GM23338 (cell line): ENCODE measurements at regions not wholly inside any gene's neighbourhood (a gene's known extent, or its start where the extent isn't known, plus 50 kb on each side); places are given as distances from the start of the nearest gene placed in this dataset.

ENCODE experiments used
- ATAC-seq: fragments of 200-7000 bp; cut with Tn5 transposase; 3 replicates; pipeline ENCODE4 v1.9.1; 2020
- DNase-seq: peaks from one replicate; pipeline ENCODE4 v3.0.0-alpha.2; 2015; ENCODE audit warnings: low spot score
- H2AFZ ChIP-seq: fragments of 200-600 bp; sonication (generic); 2 replicates; pipeline ENCODE4 v1.8.0; 2016; ENCODE audit warnings: antibody characterized with exemption, mild to moderate bottlenecking, moderate library complexity
- H3F3A ChIP-seq: fragments of 200-600 bp; sonication (generic); replicated peaks from 2 replicates; pipeline ENCODE4 v1.8.0; 2017; ENCODE audit warnings: antibody characterized with exemption, mixed run types, low read depth
- H3K27ac ChIP-seq: fragments of 200-600 bp; sonication (generic); 2 replicates; pipeline ENCODE4 v1.6.1; 2016; ENCODE audit warnings: low read depth
- H3K27me3 ChIP-seq: fragments of 200-600 bp; sonication (generic); 2 replicates; pipeline ENCODE4 v1.8.0; 2016; ENCODE audit warnings: mild to moderate bottlenecking, mixed run types, moderate library complexity; ENCODE audit not compliant: insufficient read depth
- H3K36me3 ChIP-seq: fragments of 200-600 bp; sonication (generic); 2 replicates; pipeline ENCODE4 v1.8.0; 2016; ENCODE audit warnings: mild to moderate bottlenecking; ENCODE audit not compliant: insufficient read depth
- H3K4me1 ChIP-seq: fragments of 200-600 bp; sonication (generic); 2 replicates; pipeline ENCODE4 v1.8.0; 2016; ENCODE audit warnings: mild to moderate bottlenecking, moderate library complexity; ENCODE audit not compliant: insufficient read depth
- H3K4me2 ChIP-seq: fragments of 200-600 bp; sonication (generic); 2 replicates; pipeline ENCODE4 v1.7.1; 2017; ENCODE audit warnings: mixed run types
- H3K4me3 ChIP-seq: fragments of 200-600 bp; sonication (generic); 2 replicates; pipeline ENCODE4 v1.6.1; 2016; ENCODE audit warnings: mixed run types
- H3K79me2 ChIP-seq: fragments of 200-600 bp; sonication (generic); replicated peaks from 2 replicates; pipeline ENCODE4 v1.8.0; 2017; ENCODE audit warnings: mild to moderate bottlenecking; ENCODE audit not compliant: insufficient read depth
- H3K9me2 ChIP-seq: fragments of 200-600 bp; sonication (generic); 2 replicates; pipeline ENCODE4 v1.8.0; 2017; ENCODE audit not compliant: insufficient read depth
- H4K20me1 ChIP-seq: fragments of 200-600 bp; sonication (generic); replicated peaks from 2 replicates; pipeline ENCODE4 v1.8.0; 2017; ENCODE audit warnings: mild to moderate bottlenecking; ENCODE audit not compliant: insufficient read depth
- H3K27ac Mint-ChIP-seq: 2 replicates; pipeline ENCODE4 v1.8.0; 2020; ENCODE audit warnings: inconsistent platforms, mild to moderate bottlenecking, moderate library complexity, mixed read lengths
- H3K27me3 Mint-ChIP-seq: 3 replicates; pipeline ENCODE4 v1.8.0; 2022; ENCODE audit warnings: low read depth, mild to moderate bottlenecking, moderate library complexity, mixed read lengths, inconsistent platforms; ENCODE audit not compliant: insufficient read depth, poor library complexity
- H3K36me3 Mint-ChIP-seq: 3 replicates; pipeline ENCODE4 v1.8.0; 2021; ENCODE audit warnings: low read depth, mild to moderate bottlenecking, inconsistent platforms, moderate library complexity, mixed read lengths
- H3K4me1 Mint-ChIP-seq: 3 replicates; pipeline ENCODE4 v1.8.0; 2020; ENCODE audit warnings: mild to moderate bottlenecking, inconsistent platforms, mixed read lengths
- H3K4me3 Mint-ChIP-seq: 3 replicates; pipeline ENCODE4 v1.8.0; 2021; ENCODE audit warnings: moderate library complexity, mild to moderate bottlenecking, inconsistent platforms, mixed read lengths
- H3K9me3 Mint-ChIP-seq: 3 replicates; pipeline ENCODE4 v1.8.0; 2020; ENCODE audit warnings: moderate library complexity, mild to moderate bottlenecking, inconsistent platforms, mixed read lengths
- CREB1 ChIP-seq: fragments of 250-450 bp; sonication (Bioruptor Pico); IDR thresholded peaks from 2 replicates; pipeline ENCODE4 v1.5.0; 2020; ENCODE audit warnings: low read depth, mild to moderate bottlenecking, moderate library complexity
- EZH2 ChIP-seq: fragments of 200-600 bp; sonication (generic); IDR thresholded peaks from one replicate; pipeline ENCODE4 v1.8.0; 2017; ENCODE audit warnings: antibody characterized with exemption, mild to moderate bottlenecking, low read depth; ENCODE audit not compliant: unreplicated experiment
- EZH2phosphoT487 ChIP-seq: fragments of 200-600 bp; sonication (generic); IDR thresholded peaks from one replicate; pipeline ENCODE4 v1.8.1; 2018; ENCODE audit warnings: antibody characterized with exemption; ENCODE audit not compliant: unreplicated experiment
- JUNB ChIP-seq: IDR thresholded peaks from one replicate; pipeline ENCODE4 v1.6.1; 2016; ENCODE audit warnings: antibody characterized with exemption; ENCODE audit not compliant: unreplicated experiment
- NANOG ChIP-seq: IDR thresholded peaks from 2 replicates; pipeline ENCODE4 v1.6.1; 2016; ENCODE audit warnings: antibody characterized with exemption, borderline replicate concordance
- POLR2AphosphoS5 ChIP-seq: IDR thresholded peaks from 2 replicates; pipeline ENCODE4 v1.6.1; 2016; ENCODE audit warnings: antibody characterized with exemption, low read depth
- STAT1 ChIP-seq: IDR thresholded peaks from one replicate; pipeline ENCODE4 v1.6.1; 2016; ENCODE audit warnings: antibody characterized with exemption; ENCODE audit not compliant: unreplicated experiment
- ZNF114 ChIP-seq: fragments of 250-450 bp; sonication (Bioruptor Pico); IDR thresholded peaks from 2 replicates; pipeline ENCODE4 v1.5.0; 2020; ENCODE audit warnings: mild to moderate bottlenecking, moderate library complexity
- ZNF331 ChIP-seq: fragments of 250-450 bp; sonication (Bioruptor Pico); IDR thresholded peaks from 2 replicates; pipeline ENCODE4 v1.5.0; 2020; ENCODE audit warnings: low read depth, mild to moderate bottlenecking, moderate library complexity
- TF ChIP-seq, protein P1 (sequence below): IDR thresholded peaks from one replicate; pipeline ENCODE4 v1.6.1; 2018; ENCODE audit warnings: antibody characterized with exemption; ENCODE audit not compliant: unreplicated experiment
- TF ChIP-seq, protein P2 (sequence below): IDR thresholded peaks from 2 replicates; pipeline ENCODE4 v1.6.1; 2016; ENCODE audit warnings: antibody characterized with exemption
- TF ChIP-seq, protein P3 (sequence below), 2 experiments: fragments of 200-600 bp in 1 of 2; sonication (generic) in 1 of 2; conservative IDR thresholded peaks; 2 replicates each; pipeline versions ENCODE4 v1.5.1 to v1.6.1; 2016 to 2017; ENCODE audit warnings: antibody characterized with exemption in 2 of 2, low read depth in 2 of 2, mild to moderate bottlenecking in 2 of 2, moderate library complexity in 1 of 2
- TF ChIP-seq, protein P4 (sequence below): fragments of 250-450 bp; sonication (Bioruptor Pico); IDR thresholded peaks from 2 replicates; pipeline ENCODE4 v1.5.0; 2020; ENCODE audit warnings: mild to moderate bottlenecking, moderate library complexity

DNA sequence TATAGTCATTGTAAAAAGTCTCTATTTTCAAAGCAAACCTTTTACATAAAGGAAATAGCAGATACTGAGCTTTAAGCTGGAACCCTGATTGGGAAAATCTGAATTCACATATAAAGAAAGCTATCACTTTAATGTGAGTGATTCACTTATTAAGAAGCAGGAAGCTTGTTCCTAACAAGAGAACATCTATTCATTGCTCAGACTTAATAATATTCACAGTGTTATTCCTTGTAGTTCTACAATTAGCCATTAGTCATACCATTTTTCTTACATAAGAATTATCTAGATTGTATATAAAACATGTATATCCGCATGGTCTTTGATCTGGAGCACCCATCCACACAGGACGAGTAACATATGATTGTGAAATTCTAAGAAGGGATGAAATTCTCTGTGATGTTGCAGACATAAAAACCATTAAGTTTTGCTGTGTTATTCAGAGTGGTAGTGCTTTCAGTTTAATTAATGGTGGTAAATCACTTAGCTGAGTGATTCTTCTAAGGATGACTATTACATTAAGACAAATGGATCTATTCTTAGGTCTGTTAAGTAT, 71.1 kb upstream of the FOXQ1 start:
- H3K9me2 ChIP-seq: no peaks in the 10 kb centered on the region
- no peaks in the 10 kb centered on the region for H4K20me1 ChIP-seq
- DNase-seq (no peak), ATAC-seq (no peak)
- H3K27ac ChIP-seq: no peak overlapping the region
- H3K79me2 ChIP-seq: no peaks in the 10 kb centered on the region
- H3K4me1 ChIP-seq: no peaks in the 10 kb centered on the region
- H3K36me3 Mint-ChIP-seq: no peaks in the 10 kb centered on the region
- H3K4me3 Mint-ChIP-seq: no peak overlapping the region
- no peak for TF ChIP-seq ZNF331 (CRISPR knock-in tag)
- TF ChIP-seq EZH2phosphoT487: no peak
- no peak for TF ChIP-seq NANOG
- TF ChIP-seq, protein P1, sequence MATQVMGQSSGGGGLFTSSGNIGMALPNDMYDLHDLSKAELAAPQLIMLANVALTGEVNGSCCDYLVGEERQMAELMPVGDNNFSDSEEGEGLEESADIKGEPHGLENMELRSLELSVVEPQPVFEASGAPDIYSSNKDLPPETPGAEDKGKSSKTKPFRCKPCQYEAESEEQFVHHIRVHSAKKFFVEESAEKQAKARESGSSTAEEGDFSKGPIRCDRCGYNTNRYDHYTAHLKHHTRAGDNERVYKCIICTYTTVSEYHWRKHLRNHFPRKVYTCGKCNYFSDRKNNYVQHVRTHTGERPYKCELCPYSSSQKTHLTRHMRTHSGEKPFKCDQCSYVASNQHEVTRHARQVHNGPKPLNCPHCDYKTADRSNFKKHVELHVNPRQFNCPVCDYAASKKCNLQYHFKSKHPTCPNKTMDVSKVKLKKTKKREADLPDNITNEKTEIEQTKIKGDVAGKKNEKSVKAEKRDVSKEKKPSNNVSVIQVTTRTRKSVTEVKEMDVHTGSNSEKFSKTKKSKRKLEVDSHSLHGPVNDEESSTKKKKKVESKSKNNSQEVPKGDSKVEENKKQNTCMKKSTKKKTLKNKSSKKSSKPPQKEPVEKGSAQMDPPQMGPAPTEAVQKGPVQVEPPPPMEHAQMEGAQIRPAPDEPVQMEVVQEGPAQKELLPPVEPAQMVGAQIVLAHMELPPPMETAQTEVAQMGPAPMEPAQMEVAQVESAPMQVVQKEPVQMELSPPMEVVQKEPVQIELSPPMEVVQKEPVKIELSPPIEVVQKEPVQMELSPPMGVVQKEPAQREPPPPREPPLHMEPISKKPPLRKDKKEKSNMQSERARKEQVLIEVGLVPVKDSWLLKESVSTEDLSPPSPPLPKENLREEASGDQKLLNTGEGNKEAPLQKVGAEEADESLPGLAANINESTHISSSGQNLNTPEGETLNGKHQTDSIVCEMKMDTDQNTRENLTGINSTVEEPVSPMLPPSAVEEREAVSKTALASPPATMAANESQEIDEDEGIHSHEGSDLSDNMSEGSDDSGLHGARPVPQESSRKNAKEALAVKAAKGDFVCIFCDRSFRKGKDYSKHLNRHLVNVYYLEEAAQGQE: no peak
- TF ChIP-seq, protein P2, sequence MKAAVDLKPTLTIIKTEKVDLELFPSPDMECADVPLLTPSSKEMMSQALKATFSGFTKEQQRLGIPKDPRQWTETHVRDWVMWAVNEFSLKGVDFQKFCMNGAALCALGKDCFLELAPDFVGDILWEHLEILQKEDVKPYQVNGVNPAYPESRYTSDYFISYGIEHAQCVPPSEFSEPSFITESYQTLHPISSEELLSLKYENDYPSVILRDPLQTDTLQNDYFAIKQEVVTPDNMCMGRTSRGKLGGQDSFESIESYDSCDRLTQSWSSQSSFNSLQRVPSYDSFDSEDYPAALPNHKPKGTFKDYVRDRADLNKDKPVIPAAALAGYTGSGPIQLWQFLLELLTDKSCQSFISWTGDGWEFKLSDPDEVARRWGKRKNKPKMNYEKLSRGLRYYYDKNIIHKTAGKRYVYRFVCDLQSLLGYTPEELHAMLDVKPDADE: no peak
- TF ChIP-seq, protein P3, sequence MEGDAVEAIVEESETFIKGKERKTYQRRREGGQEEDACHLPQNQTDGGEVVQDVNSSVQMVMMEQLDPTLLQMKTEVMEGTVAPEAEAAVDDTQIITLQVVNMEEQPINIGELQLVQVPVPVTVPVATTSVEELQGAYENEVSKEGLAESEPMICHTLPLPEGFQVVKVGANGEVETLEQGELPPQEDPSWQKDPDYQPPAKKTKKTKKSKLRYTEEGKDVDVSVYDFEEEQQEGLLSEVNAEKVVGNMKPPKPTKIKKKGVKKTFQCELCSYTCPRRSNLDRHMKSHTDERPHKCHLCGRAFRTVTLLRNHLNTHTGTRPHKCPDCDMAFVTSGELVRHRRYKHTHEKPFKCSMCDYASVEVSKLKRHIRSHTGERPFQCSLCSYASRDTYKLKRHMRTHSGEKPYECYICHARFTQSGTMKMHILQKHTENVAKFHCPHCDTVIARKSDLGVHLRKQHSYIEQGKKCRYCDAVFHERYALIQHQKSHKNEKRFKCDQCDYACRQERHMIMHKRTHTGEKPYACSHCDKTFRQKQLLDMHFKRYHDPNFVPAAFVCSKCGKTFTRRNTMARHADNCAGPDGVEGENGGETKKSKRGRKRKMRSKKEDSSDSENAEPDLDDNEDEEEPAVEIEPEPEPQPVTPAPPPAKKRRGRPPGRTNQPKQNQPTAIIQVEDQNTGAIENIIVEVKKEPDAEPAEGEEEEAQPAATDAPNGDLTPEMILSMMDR (conservative IDR thresholded peaks at IDR 0.05; ENCODE audit: low read depth in 2 of 2): no peak
- no peak for TF ChIP-seq CREB1 (CRISPR knock-in tag)
- no peak for TF ChIP-seq STAT1
- no peak for TF ChIP-seq ZNF114 (CRISPR knock-in tag)
- TF ChIP-seq EZH2: no peak
- no peak for TF ChIP-seq JUNB
- TF ChIP-seq, protein P4, sequence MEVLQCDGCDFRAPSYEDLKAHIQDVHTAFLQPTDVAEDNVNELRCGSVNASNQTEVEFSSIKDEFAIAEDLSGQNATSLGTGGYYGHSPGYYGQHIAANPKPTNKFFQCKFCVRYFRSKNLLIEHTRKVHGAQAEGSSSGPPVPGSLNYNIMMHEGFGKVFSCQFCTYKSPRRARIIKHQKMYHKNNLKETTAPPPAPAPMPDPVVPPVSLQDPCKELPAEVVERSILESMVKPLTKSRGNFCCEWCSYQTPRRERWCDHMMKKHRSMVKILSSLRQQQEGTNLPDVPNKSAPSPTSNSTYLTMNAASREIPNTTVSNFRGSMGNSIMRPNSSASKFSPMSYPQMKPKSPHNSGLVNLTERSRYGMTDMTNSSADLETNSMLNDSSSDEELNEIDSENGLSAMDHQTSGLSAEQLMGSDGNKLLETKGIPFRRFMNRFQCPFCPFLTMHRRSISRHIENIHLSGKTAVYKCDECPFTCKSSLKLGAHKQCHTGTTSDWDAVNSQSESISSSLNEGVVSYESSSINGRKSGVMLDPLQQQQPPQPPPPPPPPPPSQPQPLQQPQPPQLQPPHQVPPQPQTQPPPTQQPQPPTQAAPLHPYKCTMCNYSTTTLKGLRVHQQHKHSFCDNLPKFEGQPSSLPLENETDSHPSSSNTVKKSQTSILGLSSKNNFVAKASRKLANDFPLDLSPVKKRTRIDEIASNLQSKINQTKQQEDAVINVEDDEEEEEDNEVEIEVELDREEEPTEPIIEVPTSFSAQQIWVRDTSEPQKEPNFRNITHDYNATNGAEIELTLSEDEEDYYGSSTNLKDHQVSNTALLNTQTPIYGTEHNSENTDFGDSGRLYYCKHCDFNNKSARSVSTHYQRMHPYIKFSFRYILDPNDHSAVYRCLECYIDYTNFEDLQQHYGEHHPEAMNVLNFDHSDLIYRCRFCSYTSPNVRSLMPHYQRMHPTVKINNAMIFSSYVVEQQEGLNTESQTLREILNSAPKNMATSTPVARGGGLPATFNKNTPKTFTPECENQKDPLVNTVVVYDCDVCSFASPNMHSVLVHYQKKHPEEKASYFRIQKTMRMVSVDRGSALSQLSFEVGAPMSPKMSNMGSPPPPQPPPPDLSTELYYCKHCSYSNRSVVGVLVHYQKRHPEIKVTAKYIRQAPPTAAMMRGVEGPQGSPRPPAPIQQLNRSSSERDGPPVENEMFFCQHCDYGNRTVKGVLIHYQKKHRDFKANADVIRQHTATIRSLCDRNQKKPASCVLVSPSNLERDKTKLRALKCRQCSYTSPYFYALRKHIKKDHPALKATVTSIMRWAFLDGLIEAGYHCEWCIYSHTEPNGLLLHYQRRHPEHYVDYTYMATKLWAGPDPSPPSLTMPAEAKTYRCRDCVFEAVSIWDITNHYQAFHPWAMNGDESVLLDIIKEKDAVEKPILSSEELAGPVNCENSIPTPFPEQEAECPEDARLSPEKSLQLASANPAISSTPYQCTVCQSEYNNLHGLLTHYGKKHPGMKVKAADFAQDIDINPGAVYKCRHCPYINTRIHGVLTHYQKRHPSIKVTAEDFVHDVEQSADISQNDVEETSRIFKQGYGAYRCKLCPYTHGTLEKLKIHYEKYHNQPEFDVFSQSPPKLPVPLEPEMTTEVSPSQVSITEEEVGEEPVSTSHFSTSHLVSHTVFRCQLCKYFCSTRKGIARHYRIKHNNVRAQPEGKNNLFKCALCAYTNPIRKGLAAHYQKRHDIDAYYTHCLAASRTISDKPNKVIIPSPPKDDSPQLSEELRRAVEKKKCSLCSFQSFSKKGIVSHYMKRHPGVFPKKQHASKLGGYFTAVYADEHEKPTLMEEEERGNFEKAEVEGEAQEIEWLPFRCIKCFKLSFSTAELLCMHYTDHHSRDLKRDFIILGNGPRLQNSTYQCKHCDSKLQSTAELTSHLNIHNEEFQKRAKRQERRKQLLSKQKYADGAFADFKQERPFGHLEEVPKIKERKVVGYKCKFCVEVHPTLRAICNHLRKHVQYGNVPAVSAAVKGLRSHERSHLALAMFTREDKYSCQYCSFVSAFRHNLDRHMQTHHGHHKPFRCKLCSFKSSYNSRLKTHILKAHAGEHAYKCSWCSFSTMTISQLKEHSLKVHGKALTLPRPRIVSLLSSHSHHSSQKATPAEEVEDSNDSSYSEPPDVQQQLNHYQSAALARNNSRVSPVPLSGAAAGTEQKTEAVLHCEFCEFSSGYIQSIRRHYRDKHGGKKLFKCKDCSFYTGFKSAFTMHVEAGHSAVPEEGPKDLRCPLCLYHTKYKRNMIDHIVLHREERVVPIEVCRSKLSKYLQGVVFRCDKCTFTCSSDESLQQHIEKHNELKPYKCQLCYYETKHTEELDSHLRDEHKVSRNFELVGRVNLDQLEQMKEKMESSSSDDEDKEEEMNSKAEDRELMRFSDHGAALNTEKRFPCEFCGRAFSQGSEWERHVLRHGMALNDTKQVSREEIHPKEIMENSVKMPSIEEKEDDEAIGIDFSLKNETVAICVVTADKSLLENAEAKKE (CRISPR knock-in tag): no peak
- TF ChIP-seq POLR2AphosphoS5: no peak
- H3K36me3 ChIP-seq: no peaks in the 10 kb centered on the region
- H3K27me3 Mint-ChIP-seq: peaks cover 3% of the 10 kb centered on the region
- H3K4me2 ChIP-seq: no peak overlapping the region
- H3K4me3 ChIP-seq: no peak overlapping the region
- H3K9me3 Mint-ChIP-seq: no peaks in the 10 kb centered on the region
- H3K27me3 ChIP-seq: no peaks in the 10 kb centered on the region
- H3K4me1 Mint-ChIP-seq: peaks cover 10% of the 10 kb centered on the region
- no peak overlapping the region for H3K27ac Mint-ChIP-seq
- H2AFZ ChIP-seq: no peak overlapping the region
- H3F3A ChIP-seq: no peaks in the 10 kb centered on the region
